Tibial artery (tissue), 4 donors: ENCODE measurements at regions not wholly inside any gene's neighbourhood (a gene's known extent, or its start where the extent isn't known, plus 50 kb on each side); places are given as distances from the start of the nearest gene placed in this dataset.

Experiments
- DNase-seq, 2 donors: peaks; one replicate each; pipeline ENCODE4 v3.0.0-alpha.2; 2019
- H3K27ac ChIP-seq, 2 donors: fragments of 200-600 bp; sonication (generic) in 1 of 2; 1 replicate in 1 of 2; 2 replicates in 1 of 2; pipeline ENCODE4 v1.5.1; 2018 to 2019; ENCODE audit warnings: mild to moderate bottlenecking in 1 of 2
- H3K27me3 ChIP-seq, 2 donors: fragments of 200-600 bp; sonication (generic) in 1 of 2; one replicate each; pipeline versions ENCODE4 v1.5.1 to v1.6.0; 2016 to 2019
- H3K36me3 ChIP-seq, 3 donors: fragments of 200-600 bp; sonication (generic) in 2 of 3; one replicate each; pipeline ENCODE4 v1.5.1; 2016 to 2019; ENCODE audit warnings: mild to moderate bottlenecking in 2 of 3
- H3K4me1 ChIP-seq, 4 donors: fragments of 200-600 bp; sonication (generic) in 2 of 4; 1 replicate in 3 of 4; 2 replicates in 1 of 4; pipeline ENCODE4 v1.5.1; 2016 to 2019
- H3K4me3 ChIP-seq, 2 donors: fragments of 200-600 bp; sonication (generic) in 1 of 2; 1 replicate in 1 of 2; 2 replicates in 1 of 2; pipeline ENCODE4 v1.5.1; 2018 to 2019; ENCODE audit warnings: mild to moderate bottlenecking in 2 of 2
- H3K9me3 ChIP-seq, 3 donors: fragments of 200-600 bp; sonication (generic) in 1 of 3; one replicate each; pipeline ENCODE4 v1.5.1; 2016 to 2019
- intact Hi-C: fragments of 100-400 bp; cut with DNase I; formaldehyde crosslinking; loops from one replicate; pipeline ENCODE4 v1.15.0; 2023; ENCODE audit warnings: low total_unique reads
- TF ChIP-seq, protein P1 (sequence below), 2 experiments: fragments of 200-600 bp in 1 of 2; fragments of 450-650 bp in 1 of 2; IDR thresholded peaks; one replicate each; pipeline ENCODE4 v1.5.1; 2017 to 2019; ENCODE audit warnings: antibody characterized with exemption in 2 of 2, mild to moderate bottlenecking in 1 of 2, moderate library complexity in 1 of 2

DNA sequence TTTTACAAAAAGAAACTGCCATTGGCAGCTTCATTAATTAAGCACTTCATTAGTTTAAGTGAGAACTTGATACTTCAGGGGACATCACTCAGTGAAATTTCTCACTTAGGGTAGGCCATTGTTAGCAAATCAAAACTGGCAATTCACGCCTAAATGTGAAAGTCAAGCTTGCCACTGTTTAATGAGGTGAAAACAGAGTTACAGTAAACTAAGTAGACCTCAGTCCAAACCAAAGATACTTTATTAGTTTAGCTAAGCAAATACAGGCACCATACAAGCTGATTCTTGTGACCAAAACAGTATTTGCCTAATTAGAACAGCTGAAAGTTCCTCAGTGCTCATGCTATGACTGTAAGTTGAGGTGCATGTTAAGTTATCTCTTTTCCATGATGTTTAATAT is 176.5 kb upstream of the CPNE8 start:
- H3K36me3 ChIP-seq: no peaks in the 10 kb centered on the region
- no peaks in the 10 kb centered on the region for H3K9me3 ChIP-seq
- H3K27me3 ChIP-seq: no peaks in the 10 kb centered on the region
- no peak overlapping the region for H3K4me3 ChIP-seq
- H3K4me1 ChIP-seq: no peaks in the 10 kb centered on the region
- TF ChIP-seq, protein P1, sequence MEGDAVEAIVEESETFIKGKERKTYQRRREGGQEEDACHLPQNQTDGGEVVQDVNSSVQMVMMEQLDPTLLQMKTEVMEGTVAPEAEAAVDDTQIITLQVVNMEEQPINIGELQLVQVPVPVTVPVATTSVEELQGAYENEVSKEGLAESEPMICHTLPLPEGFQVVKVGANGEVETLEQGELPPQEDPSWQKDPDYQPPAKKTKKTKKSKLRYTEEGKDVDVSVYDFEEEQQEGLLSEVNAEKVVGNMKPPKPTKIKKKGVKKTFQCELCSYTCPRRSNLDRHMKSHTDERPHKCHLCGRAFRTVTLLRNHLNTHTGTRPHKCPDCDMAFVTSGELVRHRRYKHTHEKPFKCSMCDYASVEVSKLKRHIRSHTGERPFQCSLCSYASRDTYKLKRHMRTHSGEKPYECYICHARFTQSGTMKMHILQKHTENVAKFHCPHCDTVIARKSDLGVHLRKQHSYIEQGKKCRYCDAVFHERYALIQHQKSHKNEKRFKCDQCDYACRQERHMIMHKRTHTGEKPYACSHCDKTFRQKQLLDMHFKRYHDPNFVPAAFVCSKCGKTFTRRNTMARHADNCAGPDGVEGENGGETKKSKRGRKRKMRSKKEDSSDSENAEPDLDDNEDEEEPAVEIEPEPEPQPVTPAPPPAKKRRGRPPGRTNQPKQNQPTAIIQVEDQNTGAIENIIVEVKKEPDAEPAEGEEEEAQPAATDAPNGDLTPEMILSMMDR (IDR thresholded peaks at IDR 0.05): no peak
- DNase-seq: no peak
- intact Hi-C loops: no loop called here
- H3K27ac ChIP-seq: no peak overlapping the region

DNA sequence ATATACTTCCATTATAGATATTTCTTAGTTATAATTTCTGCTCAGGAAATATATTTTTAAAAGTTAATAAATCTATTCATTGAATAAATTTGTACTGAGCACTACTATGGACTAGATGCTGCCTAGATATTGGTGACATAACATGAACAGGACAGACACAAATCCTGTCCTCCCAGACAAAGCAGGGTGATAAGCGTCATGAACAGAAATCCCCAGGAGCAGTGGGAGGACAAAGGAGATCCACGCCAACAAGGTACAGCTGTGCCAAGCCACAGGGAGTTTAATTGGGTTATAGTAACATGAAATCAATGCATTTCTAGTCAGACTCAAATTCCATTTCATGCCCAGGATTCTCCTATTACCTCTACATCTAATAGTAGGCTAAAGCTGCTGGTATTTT is 171.8 kb upstream of the CPNE8 start:
- no peaks in the 10 kb centered on the region for H3K4me1 ChIP-seq
- no peaks in the 10 kb centered on the region for H3K9me3 ChIP-seq
- no peaks in the 10 kb centered on the region for H3K36me3 ChIP-seq
- DNase-seq: no peak
- no peak overlapping the region for H3K4me3 ChIP-seq
- TF ChIP-seq, protein P1 (IDR thresholded peaks at IDR 0.05): no peak
- no peak overlapping the region for H3K27ac ChIP-seq
- H3K27me3 ChIP-seq: no peaks in the 10 kb centered on the region
- intact Hi-C loops: no loop called here

DNA sequence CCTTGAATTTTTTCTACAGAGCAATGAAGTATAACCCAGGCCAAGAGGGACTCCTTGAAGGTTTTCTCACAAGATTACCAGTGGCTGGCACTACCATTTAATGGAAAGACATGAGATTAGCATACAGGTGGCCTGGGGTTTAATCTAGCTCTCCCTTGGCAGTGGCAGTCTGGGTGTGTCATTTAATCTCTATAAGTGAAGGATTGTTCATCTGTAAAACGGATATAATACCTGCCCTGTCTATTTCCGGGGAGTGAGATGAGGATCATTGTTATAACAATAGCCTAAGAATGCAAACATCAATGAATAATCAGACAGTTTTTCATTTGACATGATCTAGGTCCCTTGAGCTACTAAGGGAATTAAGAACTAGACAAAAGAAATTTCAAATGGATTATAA is 168.7 kb upstream of the CPNE8 start:
- TF ChIP-seq, protein P1 (IDR thresholded peaks at IDR 0.05): no peak
- intact Hi-C loops: no loop called here
- H3K4me3 ChIP-seq: no peak overlapping the region
- DNase-seq: no peak
- no peaks in the 10 kb centered on the region for H3K9me3 ChIP-seq
- H3K27ac ChIP-seq: no peak overlapping the region
- H3K36me3 ChIP-seq: no peaks in the 10 kb centered on the region
- H3K27me3 ChIP-seq: no peaks in the 10 kb centered on the region
- H3K4me1 ChIP-seq: no peaks in the 10 kb centered on the region

DNA sequence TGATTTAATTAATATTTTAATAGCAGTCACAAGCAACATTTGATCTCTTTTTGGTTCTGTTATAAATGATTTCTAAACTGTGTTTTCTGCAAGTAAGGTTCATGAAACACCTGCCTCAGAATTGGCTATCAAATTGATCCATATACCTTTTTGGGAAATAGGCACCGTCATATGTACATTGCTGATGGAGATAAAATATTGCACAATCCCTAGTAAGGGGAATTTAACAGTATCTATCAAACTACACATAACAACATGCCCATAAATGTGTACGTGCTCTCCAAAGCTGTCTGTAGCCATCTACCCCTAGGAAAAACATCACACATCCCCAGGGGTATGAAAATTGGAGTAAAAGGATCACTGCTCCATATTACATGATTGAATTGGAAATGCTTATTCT is 167.3 kb upstream of the CPNE8 start:
- Histone ChIP-seq H3K36me3 (no peaks in the 10 kb centered on the region), H3K4me3 (no peak overlapping the region), H3K9me3 (no peaks in the 10 kb centered on the region), H3K27me3 (no peaks in the 10 kb centered on the region), H3K27ac (no peak overlapping the region), H3K4me1 (no peaks in the 10 kb centered on the region)
- no peak for DNase-seq
- TF ChIP-seq, protein P1 (IDR thresholded peaks at IDR 0.05): no peak
- intact Hi-C loops: no loop called here

DNA sequence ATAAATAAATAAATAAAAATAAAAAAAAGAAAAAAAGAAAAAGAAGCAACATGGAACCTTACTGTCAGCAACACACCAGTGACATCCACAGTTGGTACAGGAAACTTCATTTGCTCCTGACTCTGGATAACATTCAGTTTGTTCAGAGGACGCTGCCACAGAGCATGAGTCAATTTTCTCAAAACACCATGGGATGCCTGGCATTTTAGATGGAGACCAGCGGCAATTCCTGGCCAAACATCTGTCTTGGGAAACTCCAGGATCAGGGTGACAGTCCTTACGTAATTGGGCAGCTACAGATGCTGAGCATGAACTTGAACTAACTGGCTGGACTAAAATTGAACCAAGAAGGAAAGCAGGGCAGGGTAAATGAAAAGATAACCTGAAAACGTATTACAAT is 166.2 kb upstream of the CPNE8 start:
- intact Hi-C loops: no loop called here
- TF ChIP-seq, protein P1 (IDR thresholded peaks at IDR 0.05): no peak

DNA sequence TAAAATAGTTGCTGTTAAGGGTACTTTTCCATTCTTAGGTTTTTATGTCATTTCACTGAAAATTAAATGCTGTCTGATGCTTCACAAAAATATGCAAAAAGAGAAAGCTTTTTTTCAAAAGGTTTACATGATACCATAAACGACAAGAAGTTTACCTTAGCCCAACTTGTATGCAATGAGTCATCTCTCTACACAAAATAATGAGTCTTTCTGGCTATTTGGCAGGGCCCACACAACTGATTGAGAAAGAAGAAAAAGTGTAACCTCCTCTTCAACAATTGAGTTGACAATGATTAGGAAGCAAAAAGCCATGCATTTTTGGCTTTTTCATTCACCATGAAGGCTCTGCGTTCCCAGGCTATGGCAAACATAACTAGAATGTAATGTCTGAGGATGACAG is 165.4 kb upstream of the CPNE8 start:
- no peaks in the 10 kb centered on the region for H3K27me3 ChIP-seq
- no peak overlapping the region for H3K4me3 ChIP-seq
- DNase-seq: no peak
- intact Hi-C loops: no loop called here
- H3K9me3 ChIP-seq: no peaks in the 10 kb centered on the region
- TF ChIP-seq, protein P1 (IDR thresholded peaks at IDR 0.05): no peak
- H3K27ac ChIP-seq: no peak overlapping the region
- H3K36me3 ChIP-seq: no peaks in the 10 kb centered on the region
- no peaks in the 10 kb centered on the region for H3K4me1 ChIP-seq

More for the DNA sequence above, 166.2 kb upstream of the CPNE8 start:
- no peaks in the 10 kb centered on the region for H3K9me3 ChIP-seq
- H3K4me1 ChIP-seq: no peaks in the 10 kb centered on the region
- DNase-seq: no peak
- H3K36me3 ChIP-seq: no peaks in the 10 kb centered on the region
- no peaks in the 10 kb centered on the region for H3K27me3 ChIP-seq
- H3K27ac ChIP-seq: no peak overlapping the region
- H3K4me3 ChIP-seq: no peak overlapping the region
